ENCODE measurements at regions not wholly inside any gene's neighbourhood (a gene's known extent, or its start where the extent isn't known, plus 50 kb on each side); places are given as distances from the start of the nearest gene placed in this dataset.
"Not testable (repeated sequence)": the region's sequence is repeated elsewhere in the genome, so short reads cannot be mapped to it uniquely, and the experiment has no call there.

GRCh38 chr11:129503646-129504045 lies 128.0 kb downstream of the BARX2 start:
- no peak for DNase-seq

- DNase-seq, result no peak
Observed at GRCh38 chr11:129505266-129505665, 129.6 kb downstream of the BARX2 start.

- no peak for DNase-seq
Observed at GRCh38 chr11:129508163-129508562, 132.5 kb downstream of the BARX2 start.

GRCh38 chr11:129528296-129528695 lies 152.6 kb downstream of the BARX2 start:
- DNase-seq, result no peak

GRCh38 chr11:129530154-129530895 lies 154.7 kb downstream of the BARX2 start:
- DNase-seq, result no peak

GRCh38 chr11:129533395-129533794 lies 157.7 kb downstream of the BARX2 start:
- no peak for DNase-seq

GRCh38 chr11:129536338-129536737 lies 160.7 kb downstream of the BARX2 start:
- no peak for DNase-seq

GRCh38 chr11:129538323-129538722 lies 162.7 kb downstream of the BARX2 start:
- no peak for DNase-seq

GRCh38 chr11:129543515-129544290 lies 168.1 kb downstream of the BARX2 start:
- no peak for DNase-seq

- DNase-seq, result no peak
Observed at GRCh38 chr11:129544691-129545090, 169.0 kb downstream of the BARX2 start.

- no peak for DNase-seq
Observed at GRCh38 chr11:129546266-129546665, 170.6 kb downstream of the BARX2 start.

- no peak for DNase-seq
Observed at GRCh38 chr11:129557421-129557820, 181.8 kb downstream of the BARX2 start.

GRCh38 chr11:129569007-129569406 lies 193.4 kb downstream of the BARX2 start:
- no peak for DNase-seq

GRCh38 chr11:129572667-129573066 lies 197.0 kb downstream of the BARX2 start:
- not testable (repeated sequence) for DNase-seq

GRCh38 chr11:129573161-129573560 lies 197.5 kb downstream of the BARX2 start:
- DNase-seq, result no peak

GRCh38 chr11:129574431-129574830 lies 198.8 kb downstream of the BARX2 start:
- DNase-seq, result no peak

- DNase-seq, result no peak
Observed at GRCh38 chr11:129576652-129577051, 201.0 kb downstream of the BARX2 start.

- DNase-seq, result no peak
Observed at GRCh38 chr11:129578006-129578405, 202.4 kb downstream of the BARX2 start.

GRCh38 chr11:129580278-129580677 lies 204.6 kb downstream of the BARX2 start:
- no peak for DNase-seq

- DNase-seq, result no peak
Observed at GRCh38 chr11:129584316-129584715, 208.7 kb downstream of the BARX2 start.

GRCh38 chr11:129589190-129589860 lies 213.7 kb downstream of the BARX2 start:
- DNase-seq, result no peak

GRCh38 chr11:129590030-129590752 lies 214.5 kb downstream of the BARX2 start:
- DNase-seq, result no peak
